HCT116 (cell line): ENCODE measurements at regions not wholly inside any gene's neighbourhood (a gene's known extent, or its start where the extent isn't known, plus 50 kb on each side); places are given as distances from the start of the nearest gene placed in this dataset.

Experiments used
- JUND ChIP-seq: IDR thresholded peaks from 2 replicates; pipeline ENCODE4 v1.6.1; 2012
- POLR2A ChIP-seq: IDR thresholded peaks from 2 replicates; pipeline ENCODE4 v1.7.0; 2011; ENCODE audit warnings: borderline replicate concordance; ENCODE audit not compliant: insufficient read depth, insufficient read length; ENCODE audit errors: extremely low read depth
- RAD21 ChIP-seq: IDR thresholded peaks from 2 replicates; pipeline ENCODE4 v1.6.1; 2012; ENCODE audit warnings: low read depth, mild to moderate bottlenecking
- SIN3A ChIP-seq: IDR thresholded peaks from 2 replicates; pipeline ENCODE4 v1.6.1; 2012; ENCODE audit warnings: low read depth

GRCh38 chr19:21604951-21605476, 99.6 kb downstream of the ZNF429 start (continued):
- TF ChIP-seq JUND (no peak), POLR2A (no peak), RAD21 (no peak), SIN3A (no peak)
